ENCODE measurements at regions not wholly inside any gene's neighbourhood (a gene's known extent, or its start where the extent isn't known, plus 50 kb on each side); places are given as distances from the start of the nearest gene placed in this dataset.

GRCh38 chr7:96426685-96427084 lies 104.8 kb upstream of the SLC25A13 start:
- Mint-ChIP-seq H3K9me3 (no peaks in the 10 kb centered on the region), H3K27ac (no peak overlapping the region), H3K27me3 (ENCODE audit: low read depth) (no peaks in the 10 kb centered on the region), H3K4me3 (no peak overlapping the region), H3K36me3 (ENCODE audit: low read depth) (no peaks in the 10 kb centered on the region), H3K4me1 (no peaks in the 10 kb centered on the region)
- TF ChIP-seq CTCF (IDR thresholded peaks at IDR 0.05; ENCODE audit: unreplicated experiment in 3 of 3), result no peak

- Mint-ChIP-seq H3K4me1 (no peaks in the 10 kb centered on the region), H3K36me3 (ENCODE audit: low read depth) (no peaks in the 10 kb centered on the region), H3K27ac (no peak overlapping the region), H3K4me3 (no peak overlapping the region), H3K9me3 (no peaks in the 10 kb centered on the region), H3K27me3 (ENCODE audit: low read depth) (no peaks in the 10 kb centered on the region)
- TF ChIP-seq CTCF (IDR thresholded peaks at IDR 0.05; ENCODE audit: unreplicated experiment in 3 of 3), result no peak
Measured at GRCh38 chr7:96426027-96426426, 104.1 kb upstream of the SLC25A13 start.

- TF ChIP-seq CTCF (IDR thresholded peaks at IDR 0.05; ENCODE audit: unreplicated experiment in 3 of 3), result no peak
- Mint-ChIP-seq H3K36me3 (ENCODE audit: low read depth) (no peaks in the 10 kb centered on the region), H3K27ac (no peak overlapping the region), H3K27me3 (ENCODE audit: low read depth) (no peaks in the 10 kb centered on the region), H3K9me3 (no peaks in the 10 kb centered on the region), H3K4me3 (no peak overlapping the region), H3K4me1 (no peaks in the 10 kb centered on the region)
Measured at GRCh38 chr7:96424411-96424810, 102.5 kb upstream of the SLC25A13 start.

- Mint-ChIP-seq H3K27ac (no peak overlapping the region), H3K4me1 (peaks cover under 1% of the 10 kb centered on the region), H3K36me3 (ENCODE audit: low read depth) (no peaks in the 10 kb centered on the region), H3K4me3 (no peak overlapping the region), H3K9me3 (no peaks in the 10 kb centered on the region), H3K27me3 (ENCODE audit: low read depth) (no peaks in the 10 kb centered on the region)
- no peak for TF ChIP-seq CTCF (IDR thresholded peaks at IDR 0.05; ENCODE audit: unreplicated experiment in 3 of 3)
Measured at GRCh38 chr7:96422388-96422787, 100.5 kb upstream of the SLC25A13 start.

GRCh38 chr7:96418581-96418980 lies 96.7 kb upstream of the SLC25A13 start:
- H3K27me3 Mint-ChIP-seq (ENCODE audit: low read depth), result no peaks in the 10 kb centered on the region
- TF ChIP-seq CTCF (IDR thresholded peaks at IDR 0.05; ENCODE audit: unreplicated experiment in 3 of 3), result no peak
- no peak overlapping the region for H3K4me3 Mint-ChIP-seq
- H3K4me1 Mint-ChIP-seq, result peaks cover 21% of the 10 kb centered on the region
- H3K27ac Mint-ChIP-seq, result no peak overlapping the region
- no peaks in the 10 kb centered on the region for H3K9me3 Mint-ChIP-seq
- H3K36me3 Mint-ChIP-seq (ENCODE audit: low read depth), result no peaks in the 10 kb centered on the region

GRCh38 chr7:96417784-96418183 lies 95.9 kb upstream of the SLC25A13 start:
- TF ChIP-seq CTCF (IDR thresholded peaks at IDR 0.05; ENCODE audit: unreplicated experiment in 3 of 3), result no peak
- Mint-ChIP-seq H3K9me3 (no peaks in the 10 kb centered on the region), H3K27me3 (ENCODE audit: low read depth) (no peaks in the 10 kb centered on the region), H3K4me1 (peaks cover 21% of the 10 kb centered on the region), H3K4me3 (no peak overlapping the region), H3K27ac (no peak overlapping the region), H3K36me3 (ENCODE audit: low read depth) (no peaks in the 10 kb centered on the region)
